IMR-90 (cell line): ENCODE measurements at regions not wholly inside any gene's neighbourhood (a gene's known extent, or its start where the extent isn't known, plus 50 kb on each side); places are given as distances from the start of the nearest gene placed in this dataset.

ENCODE experiments used
- ATAC-seq: fragments of 200-7000 bp; cut with Tn5 transposase; 2 replicates; pipeline ENCODE4 v1.9.1; 2020; ENCODE audit warnings: low read depth, mild to moderate bottlenecking, moderate library complexity
- BruUV-seq: library from RNA; stranded (reverse); fragments of 400-500 nt; replicated peaks from 2 replicates; lab custom pipeline; 2021; lab: Mats Ljungman, UMichigan
- CTCF ChIA-PET: fragments of 300-600 bp; formaldehyde crosslinking; extraction: SDS; loops from one replicate; lab custom pipeline; 2021; ENCODE audit warnings: antibody characterized with exemption; lab: Yijun Ruan, JAX
- POLR2A ChIA-PET: fragments of 300-600 bp; sonication (Branson Sonifier 250); formaldehyde crosslinking; loops from one replicate; lab custom pipeline; 2022; ENCODE audit warnings: antibody characterized with exemption; ENCODE audit not compliant: unreplicated experiment; lab: Charles Lee
- DNase-seq: peaks from one replicate; pipeline ENCODE4 v3.0.0; 2013
- H2AFZ ChIP-seq: replicated peaks from 2 replicates; pipeline ENCODE3; 2013; ENCODE audit warnings: low read length, mild to moderate bottlenecking; ENCODE audit not compliant: poor library complexity
- H2AK5ac ChIP-seq: 2 replicates; pipeline ENCODE4 v1.6.1; 2013; ENCODE audit warnings: low read depth, low read length, inconsistent platforms
- H2AK9ac ChIP-seq: replicated peaks from 2 replicates; pipeline ENCODE3; 2013; ENCODE audit warnings: mild to moderate bottlenecking, low read depth, low read length, moderate library complexity; ENCODE audit not compliant: poor library complexity
- H2BK120ac ChIP-seq: 2 replicates; pipeline ENCODE4 v1.6.1; 2013; ENCODE audit warnings: low read depth, low read length, inconsistent platforms
- H2BK15ac ChIP-seq: 3 replicates; pipeline ENCODE4 v1.6.1; 2013; ENCODE audit warnings: low read depth, low read length, inconsistent platforms
- H2BK20ac ChIP-seq: 2 replicates; pipeline ENCODE4 v1.6.1; 2013; ENCODE audit warnings: low read depth, mild to moderate bottlenecking, inconsistent platforms, low read length, moderate library complexity
- H2BK5ac ChIP-seq: 2 replicates; pipeline ENCODE4 v1.6.1; 2013; ENCODE audit warnings: mild to moderate bottlenecking, low read depth, low read length, inconsistent platforms; ENCODE audit not compliant: poor library complexity, severe bottlenecking
- H3K14ac ChIP-seq: replicated peaks from 2 replicates; pipeline ENCODE4 v1.6.1; 2013; ENCODE audit warnings: low read depth, low read length, inconsistent platforms
- H3K18ac ChIP-seq: 2 replicates; pipeline ENCODE4 v1.6.1; 2013; ENCODE audit warnings: low read depth, low read length, control low read depth
- H3K23ac ChIP-seq: 2 replicates; pipeline ENCODE4 v1.6.1; 2013; ENCODE audit warnings: low read depth, low read length, inconsistent platforms
- H3K27ac ChIP-seq: 2 replicates; pipeline ENCODE4 v1.5.1; 2013; ENCODE audit warnings: mild to moderate bottlenecking, control low read depth, low read length; ENCODE audit not compliant: insufficient read depth
- H3K27me3 ChIP-seq: 2 replicates; pipeline ENCODE4 v1.6.1; 2013; ENCODE audit warnings: low read length; ENCODE audit not compliant: control insufficient read depth, insufficient read depth
- H3K36me3 ChIP-seq: 2 replicates; pipeline ENCODE4 v1.6.1; 2013; ENCODE audit warnings: low read length, mixed read lengths; ENCODE audit not compliant: control insufficient read depth, insufficient read depth
- H3K4ac ChIP-seq: 2 replicates; pipeline ENCODE4 v1.6.1; 2013; ENCODE audit warnings: low read depth, low read length, inconsistent platforms
- H3K4me1 ChIP-seq: 2 replicates; pipeline ENCODE4 v1.6.1; 2013; ENCODE audit warnings: low read length, mixed read lengths; ENCODE audit not compliant: control insufficient read depth, insufficient read depth
- H3K4me2 ChIP-seq: 2 replicates; pipeline ENCODE4 v1.6.1; 2013; ENCODE audit warnings: low read depth, mild to moderate bottlenecking, control low read depth, low read length, moderate library complexity
- H3K4me3 ChIP-seq: 2 replicates; pipeline ENCODE4 v1.5.1; 2013; ENCODE audit warnings: low read depth, mild to moderate bottlenecking, control low read depth, low read length, moderate library complexity; ENCODE audit not compliant: insufficient read depth
- H3K56ac ChIP-seq: 2 replicates; pipeline ENCODE4 v1.6.1; 2013; ENCODE audit warnings: low read length, inconsistent platforms; ENCODE audit not compliant: insufficient read depth; ENCODE audit errors: extremely low read depth
- H3K79me1 ChIP-seq, 2 experiments: 2 replicates each; pipeline ENCODE4 v1.6.1; 2013; ENCODE audit warnings: low read length in 2 of 2, inconsistent platforms in 1 of 2, low read depth in 1 of 2
- H3K9ac ChIP-seq: 2 replicates; pipeline ENCODE4 v1.6.1; 2013; ENCODE audit warnings: low read depth, low read length, control low read depth
- H3K9me1 ChIP-seq: 2 replicates; pipeline ENCODE4 v1.6.1; 2013; ENCODE audit warnings: low read length, inconsistent platforms; ENCODE audit not compliant: insufficient read depth
- H3K9me3 ChIP-seq: 2 replicates; pipeline ENCODE4 v1.6.1; 2013; ENCODE audit warnings: low read length; ENCODE audit not compliant: control insufficient read depth, insufficient read depth
- H4K20me1 ChIP-seq: 2 replicates; pipeline ENCODE4 v1.6.1; 2013; ENCODE audit warnings: low read length, inconsistent platforms; ENCODE audit not compliant: insufficient read depth
- H4K5ac ChIP-seq: 2 replicates; pipeline ENCODE4 v1.6.1; 2013; ENCODE audit warnings: mild to moderate bottlenecking, low read depth, low read length, control low read depth
- H4K8ac ChIP-seq, 2 experiments: 2 replicates each; pipeline ENCODE4 v1.6.1; 2013; ENCODE audit warnings: low read depth in 2 of 2, low read length in 2 of 2, control low read depth in 1 of 2, inconsistent platforms in 1 of 2
- H4K91ac ChIP-seq: 2 replicates; pipeline ENCODE4 v1.6.1; 2013; ENCODE audit warnings: low read depth, low read length, inconsistent platforms; ENCODE audit not compliant: insufficient read depth
- CEBPB ChIP-seq: IDR thresholded peaks from 2 replicates; pipeline ENCODE4 v1.6.1; 2012; ENCODE audit warnings: low read depth, low read length, improper control_type of control experiment
- SMC3 ChIP-seq: fragments of 150-350 bp; IDR thresholded peaks from 2 replicates; pipeline ENCODE4 v1.6.1; 2016; ENCODE audit warnings: low read depth, mild to moderate bottlenecking, antibody characterized with exemption, low read length, moderate library complexity
- WGBS, 2 experiments: methylation state at CpG; one replicate each; pipeline versions ENCODE4 v1.1.5 to v1.1.7; 2013; ENCODE audit warnings: missing lambda C conversion rate in 2 of 2; ENCODE audit not compliant: insufficient read length in 1 of 2; ENCODE audit errors: extremely low coverage in 2 of 2; 5-methylcytosine and 5-hydroxymethylcytosine counted together
- dilution Hi-C: fragments of 300-500 bp; cut with HindIII; formaldehyde crosslinking; loops from one replicate; pipeline ENCODE4 v1.14.3; 2018; ENCODE audit warnings: low sequenced_read_pairs; ENCODE audit not compliant: unreplicated experiment
- in situ Hi-C: fragments of 300-500 bp; cut with MboI; formaldehyde crosslinking; loops from 3 replicates; pipeline ENCODE4 v1.14.3; 2019; ENCODE audit warnings: low sequenced_read_pairs, inconsistent platforms, mixed read lengths
- intact Hi-C: fragments of 100-400 bp; cut with micrococcal nuclease; formaldehyde crosslinking; loops from 2 replicates; pipeline ENCODE4 v1.10.0; 2022

DNA sequence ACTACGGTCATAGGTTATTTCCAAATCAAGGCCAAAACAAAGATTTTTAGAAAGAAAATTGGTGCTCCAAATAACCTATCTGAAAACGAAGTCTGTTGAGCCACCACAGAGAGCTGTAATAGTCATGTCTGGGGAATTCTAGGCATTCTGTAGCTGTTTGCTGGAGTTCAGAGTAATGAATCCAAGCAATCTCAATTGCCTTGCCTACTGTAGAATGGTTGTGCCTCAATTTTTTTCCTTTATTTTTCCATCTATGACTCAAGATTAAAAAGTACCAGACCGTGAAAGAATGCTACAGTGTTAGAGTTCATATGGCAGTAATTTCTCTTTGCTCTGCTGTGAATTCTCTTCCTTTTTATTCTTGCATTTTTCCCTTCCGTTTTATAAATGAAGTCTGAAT, 1007.2 kb upstream of the ALCAM start:
- H2AFZ ChIP-seq: no peak overlapping the region
- no peak overlapping the region for H2BK20ac ChIP-seq
- no peak overlapping the region for H2AK5ac ChIP-seq
- no peaks in the 10 kb centered on the region for H3K4me1 ChIP-seq
- H2BK120ac ChIP-seq: 0 out of 2 replicates have a peak overlapping the region, but pooled peaks have one; percentile 55
- H3K27me3 ChIP-seq: no peaks in the 10 kb centered on the region
- 0 out of 2 replicates have a peak, but pooled peaks have one; percentile 21 for TF ChIP-seq CEBPB
- no peak for TF ChIP-seq SMC3
- no peak overlapping the region for H3K14ac ChIP-seq
- ChIA-PET POLR2A (no interaction called here), CTCF (interaction anchor here (0.5 kb wide), 1 partner anchor 520 kb away, joined by 3 read pairs; no protein-coding TSS in a partner anchor)
- H4K8ac ChIP-seq: peak overlapping the region in 1 of 2 experiments; percentile 52; a peak in 1 of 4 replicates
- H2AK9ac ChIP-seq: no peak overlapping the region
- H4K5ac ChIP-seq: no peak overlapping the region
- dilution Hi-C loops (no loop called here), in situ Hi-C loops (no loop called here), intact Hi-C loops (no loop called here)
- H3K4ac ChIP-seq: no peak overlapping the region
- no peak overlapping the region; the same call in 1 of the 2 replicates for H3K9ac ChIP-seq
- no CpG with 5 or more reads among the region's 4 CpGs for WGBS, 2 experiments
- H4K91ac ChIP-seq: no peak overlapping the region
- H3K4me3 ChIP-seq: peak overlapping the region; percentile 23; the same call in 1 of the 2 replicates
- peak overlapping the region; percentile 92 for H3K4me2 ChIP-seq
- H3K18ac ChIP-seq: peak overlapping the region; percentile 30; the same call in 1 of the 2 replicates
- peak overlapping the region; percentile 20; the same call in 1 of the 2 replicates for H3K56ac ChIP-seq
- peak overlapping the region; percentile 41 for H3K27ac ChIP-seq
- DNase-seq (peak; percentile 87), ATAC-seq (peak; percentile 100)
- no peaks in the 10 kb centered on the region for H3K36me3 ChIP-seq
- no TSS peak for BruUV-seq
- H4K20me1 ChIP-seq: no peaks in the 10 kb centered on the region
- no peaks in the 10 kb centered on the region for H3K79me1 ChIP-seq
- H3K9me3 ChIP-seq: no peaks in the 10 kb centered on the region
- H3K23ac ChIP-seq: no peak overlapping the region
- H3K9me1 ChIP-seq: no peaks in the 10 kb centered on the region
- H2BK5ac ChIP-seq: peak overlapping the region; percentile 93
- no peak overlapping the region for H2BK15ac ChIP-seq
